AG09309 (cell line): ENCODE measurements at regions not wholly inside any gene's neighbourhood (a gene's known extent, or its start where the extent isn't known, plus 50 kb on each side); places are given as distances from the start of the nearest gene placed in this dataset.

Experiments
- DNase-seq: peaks from one replicate; pipeline ENCODE4 v3.0.0-alpha.2; 2010; ENCODE audit warnings: low read depth
- H3K4me3 ChIP-seq: 2 replicates; pipeline ENCODE4 v1.5.1; 2011; ENCODE audit warnings: mild to moderate bottlenecking, low read depth, low read length, moderate library complexity; ENCODE audit not compliant: control insufficient read depth
- CTCF ChIP-seq: IDR thresholded peaks from 2 replicates; pipeline ENCODE4 v1.5.1; 2011; ENCODE audit warnings: mild to moderate bottlenecking, low read depth, low read length, inconsistent platforms; ENCODE audit not compliant: insufficient read depth, control insufficient read depth; ENCODE audit errors: missing control alignments

DNA sequence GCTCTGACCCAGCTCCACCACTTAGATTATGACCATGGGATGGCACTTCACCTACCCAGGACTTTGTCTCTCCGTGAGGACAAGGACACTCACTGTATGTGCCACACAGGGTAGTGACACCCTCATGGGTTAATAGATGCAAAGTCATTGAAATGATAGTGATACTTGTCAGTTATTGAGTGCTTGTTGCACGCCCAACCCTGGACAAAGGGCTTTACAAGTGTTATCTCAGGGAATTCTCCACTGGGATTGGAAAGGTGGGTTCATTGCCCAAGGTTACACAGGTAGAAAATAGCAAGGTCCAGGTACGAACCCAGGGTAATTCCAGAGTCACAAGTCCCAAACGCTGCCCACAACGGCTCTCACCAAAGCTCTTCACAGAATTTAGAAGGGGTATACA is 158.2 kb downstream of the TRIM29 start:
- no peak for DNase-seq
- H3K4me3 ChIP-seq = no peak overlapping the region
- TF ChIP-seq CTCF = no peak

DNA sequence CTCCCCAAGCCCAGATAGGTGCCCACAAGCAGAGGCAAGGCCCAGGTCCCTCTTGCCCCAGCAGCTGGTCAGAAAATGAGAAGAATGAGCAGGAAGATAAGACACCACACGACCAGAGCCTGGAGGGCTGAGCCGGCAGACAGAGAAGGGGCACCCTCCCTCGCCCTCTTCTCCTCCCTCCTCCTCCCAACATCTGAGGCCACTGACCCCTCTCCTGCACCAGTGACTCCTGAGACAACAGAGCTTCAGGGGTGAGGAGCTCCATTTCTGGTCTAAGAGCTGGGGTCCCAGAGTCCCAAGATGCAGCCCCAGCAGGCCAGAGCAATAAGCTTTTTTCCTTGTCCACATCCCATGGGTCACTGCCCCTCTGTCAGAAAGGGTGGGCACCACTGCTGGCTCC is 159.2 kb downstream of the TRIM29 start:
- no peak for DNase-seq
- H3K4me3 ChIP-seq = no peak overlapping the region
- TF ChIP-seq CTCF = no peak

DNA sequence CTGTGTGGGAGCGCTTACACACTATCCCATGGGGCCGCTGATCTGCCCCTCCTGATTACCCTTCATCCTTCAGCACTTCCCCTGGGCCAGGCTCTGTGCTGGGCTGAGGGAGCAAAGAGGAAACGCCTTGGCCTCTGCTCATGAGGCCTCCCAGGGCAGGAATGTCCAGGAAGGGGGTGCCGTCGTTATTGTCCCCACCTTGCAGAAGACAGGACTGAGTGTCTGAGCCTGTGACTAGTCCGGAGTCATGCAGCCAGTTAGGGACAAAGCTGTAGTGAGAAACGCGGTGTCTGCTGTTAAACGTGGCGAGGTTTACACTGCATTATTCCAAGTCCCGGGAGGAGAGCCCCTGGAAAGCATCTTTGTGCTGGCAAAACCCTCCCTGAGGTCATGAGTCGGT is 160.0 kb downstream of the TRIM29 start:
- no peak for DNase-seq
- H3K4me3 ChIP-seq = no peak overlapping the region
- no peak for TF ChIP-seq CTCF

- H3K4me3 ChIP-seq = no peak overlapping the region
- DNase-seq = no peak
- no peak for TF ChIP-seq CTCF
These were observed 160.4 kb downstream of the TRIM29 start for GRCh38 chr11:119977561-119977860.

DNA sequence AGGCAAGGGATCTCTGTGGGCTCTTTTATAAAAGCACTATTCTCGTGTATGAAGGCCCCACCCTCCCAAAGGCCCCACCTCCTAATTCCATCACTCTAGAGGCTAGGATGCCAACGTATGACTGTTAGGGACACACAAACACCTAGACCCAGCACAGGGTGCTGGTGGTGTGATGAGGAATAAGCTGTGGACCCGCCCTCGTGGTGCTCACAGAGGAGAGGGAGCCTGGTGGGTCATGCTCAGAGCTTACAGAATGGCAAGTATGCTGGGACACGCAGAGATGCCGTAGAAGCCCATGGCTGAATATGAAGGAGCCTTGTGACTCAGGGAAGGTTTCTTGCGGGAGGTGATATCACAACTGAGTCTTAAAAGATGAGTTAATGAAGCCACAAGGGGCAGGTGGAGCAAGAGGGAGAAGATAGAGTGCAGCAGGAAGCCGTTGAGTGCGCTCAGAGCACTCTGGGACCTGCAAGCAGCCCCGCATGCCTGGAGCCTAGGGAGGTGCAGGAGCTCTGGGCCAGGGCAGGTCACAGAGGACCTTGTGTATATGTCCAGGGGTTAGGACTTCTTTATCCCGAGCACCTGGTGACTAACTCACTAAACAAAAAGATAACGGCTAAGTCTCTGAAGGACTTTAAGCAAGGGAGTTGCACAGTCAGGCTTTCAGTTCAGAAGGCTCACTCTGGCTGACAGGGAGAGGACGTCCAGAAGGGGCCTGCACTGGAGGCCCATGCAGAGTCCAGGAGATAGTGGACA is 160.9 kb downstream of the TRIM29 start:
- TF ChIP-seq CTCF = no peak
- no peak for DNase-seq
- H3K4me3 ChIP-seq = no peak overlapping the region

GRCh38 chr11:119975561-119976152 is 162.3 kb downstream of the TRIM29 start:
- no peak for TF ChIP-seq CTCF
- no peak for DNase-seq

More at GRCh38 chr11:119975561-119976152, 162.3 kb downstream of the TRIM29 start:
- no peak overlapping the region for H3K4me3 ChIP-seq
